ENCODE measurements at regions not wholly inside any gene's neighbourhood (a gene's known extent, or its start where the extent isn't known, plus 50 kb on each side); places are given as distances from the start of the nearest gene placed in this dataset.

GRCh38 chr1:68975212-68975933, 478.5 kb upstream of the DEPDC1 start:
- no peak for DNase-seq
- Mint-ChIP-seq H3K4me1 (no peaks in the 10 kb centered on the region), H3K36me3 (no peaks in the 10 kb centered on the region), H3K4me3 (no peak overlapping the region), H3K27me3 (ENCODE audit: low read depth in 3 of 3) (peaks cover 0 to 2% (median 0%) of the 10 kb centered on the region in 3 donors), H3K9me3 (peaks cover 3 to 10% (median 6%) of the 10 kb centered on the region in 6 donors), H3K27ac (no peak overlapping the region)

- peaks cover 0 to 15% (median 9%) of the 10 kb centered on the region in 6 donors for H3K9me3 Mint-ChIP-seq
- H3K36me3 Mint-ChIP-seq = no peaks in the 10 kb centered on the region
- H3K27ac Mint-ChIP-seq = no peak overlapping the region
- no peak overlapping the region for H3K4me3 Mint-ChIP-seq
- peaks cover 0 to 2% (median 2%) of the 10 kb centered on the region in 3 donors for H3K27me3 Mint-ChIP-seq (ENCODE audit: low read depth in 3 of 3)
- no peak for DNase-seq
- no peaks in the 10 kb centered on the region for H3K4me1 Mint-ChIP-seq
Observed at GRCh38 chr1:68976916-68977610, 480.2 kb upstream of the DEPDC1 start.

DNA sequence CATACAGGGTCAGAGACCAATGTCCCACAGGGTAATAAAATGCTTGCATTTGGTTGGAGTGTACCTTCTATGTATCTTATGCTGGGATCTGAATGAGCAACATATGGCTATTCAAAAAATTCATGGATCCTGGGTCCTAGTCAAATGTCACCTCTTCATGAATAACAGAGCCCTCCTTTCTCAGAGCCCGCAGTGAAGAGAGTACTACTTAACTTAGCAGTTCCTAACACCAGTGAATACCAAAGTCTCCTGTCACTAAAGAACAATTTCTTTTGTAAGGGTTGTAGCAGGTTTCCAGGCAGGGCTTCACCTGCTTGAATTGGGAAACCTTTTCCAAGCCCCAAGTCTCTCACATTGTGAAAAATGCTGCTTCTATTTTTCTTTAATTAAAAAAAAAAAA, 483.0 kb upstream of the DEPDC1 start:
- Mint-ChIP-seq H3K9me3 (peaks cover 7 to 32% (median 15%) of the 10 kb centered on the region in 6 donors), H3K4me1 (no peaks in the 10 kb centered on the region), H3K27ac (no peak overlapping the region), H3K27me3 (ENCODE audit: low read depth in 3 of 3) (peaks cover 0 to 2% (median 2%) of the 10 kb centered on the region in 3 donors), H3K36me3 (no peaks in the 10 kb centered on the region), H3K4me3 (no peak overlapping the region)
- DNase-seq = no peak

DNA sequence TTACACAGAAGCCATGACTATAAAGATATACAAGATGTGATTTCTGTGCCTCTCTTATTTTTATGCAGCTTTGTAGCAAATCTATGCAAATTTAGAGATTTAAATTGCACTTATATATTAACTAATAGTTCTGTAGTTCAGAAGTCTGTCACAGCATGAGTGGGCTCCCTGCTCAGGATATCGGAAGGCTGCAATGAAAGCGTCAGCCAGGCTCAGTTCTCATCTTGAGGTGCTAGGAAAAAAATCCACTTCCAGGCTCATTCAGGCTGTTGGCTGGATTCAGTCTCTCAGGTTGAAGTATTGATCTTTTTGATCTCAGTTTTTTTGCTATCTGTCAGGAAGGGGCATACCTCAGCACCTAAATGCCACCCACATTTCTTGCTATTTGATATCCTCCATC, 487.4 kb upstream of the DEPDC1 start:
- H3K4me3 Mint-ChIP-seq = no peak overlapping the region
- H3K4me1 Mint-ChIP-seq = no peaks in the 10 kb centered on the region
- peaks cover 17 to 50% (median 29%) of the 10 kb centered on the region in 6 donors for H3K9me3 Mint-ChIP-seq
- peaks cover 0 to 2% (median 0%) of the 10 kb centered on the region in 3 donors for H3K27me3 Mint-ChIP-seq (ENCODE audit: low read depth in 3 of 3)
- no peak for DNase-seq
- H3K36me3 Mint-ChIP-seq = peaks cover 0 to 4% (median 0%) of the 10 kb centered on the region in 3 donors
- H3K27ac Mint-ChIP-seq = no peak overlapping the region

DNA sequence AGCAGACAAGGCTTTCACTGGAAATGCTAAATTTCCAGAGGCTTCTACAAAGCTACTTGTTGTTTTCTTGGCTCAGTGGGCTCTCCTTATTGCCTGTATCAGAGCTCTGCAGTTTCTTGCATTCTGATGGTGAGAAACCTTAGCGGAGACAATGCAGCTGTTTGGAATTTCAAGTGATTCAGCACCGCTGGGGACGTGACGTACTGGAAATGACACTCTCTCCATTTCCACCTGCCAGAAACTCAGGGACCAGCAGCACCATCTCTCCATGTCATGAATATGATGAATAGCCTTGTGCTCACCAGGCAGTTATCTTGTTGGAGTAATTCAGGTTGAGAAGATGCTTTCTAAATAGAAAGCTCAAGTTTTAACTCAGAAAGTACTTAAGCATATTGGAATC, 497.2 kb upstream of the DEPDC1 start:
- Mint-ChIP-seq H3K27ac (no peak overlapping the region), H3K9me3 (peaks cover 14 to 39% (median 21%) of the 10 kb centered on the region in 6 donors), H3K4me1 (no peaks in the 10 kb centered on the region), H3K36me3 (no peaks in the 10 kb centered on the region), H3K4me3 (no peak overlapping the region), H3K27me3 (ENCODE audit: low read depth in 3 of 3) (no peaks in the 10 kb centered on the region)
- no peak for DNase-seq

DNA sequence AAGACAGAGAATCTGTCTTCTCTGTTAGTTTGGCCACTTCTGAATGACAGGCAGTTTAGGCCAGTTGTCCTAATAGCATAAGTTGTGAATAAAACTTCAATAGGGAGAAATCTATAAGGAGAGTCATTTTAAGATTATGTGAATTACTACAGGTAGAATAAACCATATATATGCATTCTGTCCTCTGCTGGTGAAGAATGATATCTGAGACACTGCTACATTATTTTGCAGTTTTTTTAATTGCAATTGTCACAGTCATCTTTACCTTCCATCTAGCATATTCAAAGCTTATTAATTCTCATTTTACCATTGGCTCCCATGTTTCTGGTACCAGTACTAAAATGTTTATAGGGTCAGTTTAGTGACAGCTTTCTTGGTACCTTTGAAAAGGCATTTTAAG, 519.6 kb upstream of the DEPDC1 start:
- no peak overlapping the region for H3K4me3 Mint-ChIP-seq

GRCh38 chr1:69029649-69030048, 532.8 kb upstream of the DEPDC1 start:
- Mint-ChIP-seq H3K27me3 (ENCODE audit: low read depth in 3 of 3) (no peaks in the 10 kb centered on the region), H3K9me3 (peaks cover 8 to 70% (median 37%) of the 10 kb centered on the region in 6 donors), H3K27ac (no peak overlapping the region), H3K4me1 (no peaks in the 10 kb centered on the region), H3K4me3 (no peak overlapping the region), H3K36me3 (no peaks in the 10 kb centered on the region)
- no peak for DNase-seq

More for the DNA sequence above, 519.6 kb upstream of the DEPDC1 start:
- Mint-ChIP-seq H3K9me3 (peaks cover 7 to 46% (median 18%) of the 10 kb centered on the region in 6 donors), H3K27ac (no peak overlapping the region), H3K36me3 (peaks cover 0 to 3% (median 0%) of the 10 kb centered on the region in 3 donors), H3K27me3 (ENCODE audit: low read depth in 3 of 3) (peaks cover 0 to 4% (median 0%) of the 10 kb centered on the region in 3 donors), H3K4me1 (no peaks in the 10 kb centered on the region)
- DNase-seq = no peak

DNA sequence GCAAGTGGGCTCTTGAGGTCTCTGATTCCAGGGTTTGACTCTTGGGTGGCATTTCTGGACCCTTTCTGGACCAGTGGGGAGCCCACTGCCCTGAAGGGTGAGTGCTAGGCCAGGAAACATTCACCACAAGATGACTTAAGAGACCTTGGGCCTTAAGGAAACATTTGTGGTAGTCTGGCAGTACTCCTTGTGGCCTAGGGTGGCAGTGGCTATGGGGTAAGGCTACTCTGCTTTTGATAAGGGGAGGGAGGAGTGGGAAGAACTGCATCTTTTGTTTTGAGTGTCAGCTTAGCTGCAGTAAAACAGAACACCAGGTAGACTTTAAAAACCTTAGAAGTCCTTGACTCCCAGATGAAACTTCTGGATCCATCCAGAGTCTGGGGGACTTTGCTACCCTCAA, 529.3 kb upstream of the LRRC7 start:
- Mint-ChIP-seq H3K4me1 (no peaks in the 10 kb centered on the region), H3K27me3 (ENCODE audit: low read depth in 3 of 3) (peaks cover 0 to 2% (median 0%) of the 10 kb centered on the region in 3 donors), H3K27ac (no peak overlapping the region), H3K36me3 (no peaks in the 10 kb centered on the region), H3K4me3 (no peak overlapping the region), H3K9me3 (peaks cover 12 to 40% (median 19%) of the 10 kb centered on the region in 6 donors)
- DNase-seq = no peak

DNA sequence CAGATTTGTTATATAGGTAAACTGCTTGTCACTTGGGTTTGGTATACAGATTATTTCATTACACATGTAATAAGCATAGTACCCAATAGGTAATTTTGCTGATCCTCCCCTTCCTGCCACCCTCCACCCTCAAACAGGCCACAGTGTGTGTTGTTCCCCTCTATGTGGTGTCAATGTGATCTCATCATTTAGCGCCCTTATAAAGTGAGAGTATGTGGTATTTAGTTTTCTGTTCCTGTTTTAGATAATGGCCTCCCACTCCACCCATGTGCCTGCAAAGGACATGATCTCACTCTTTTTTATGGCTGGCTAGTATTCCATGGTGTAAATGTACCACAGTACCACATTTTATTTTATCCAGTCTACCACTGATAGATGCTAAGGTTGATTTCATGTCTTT, 522.1 kb upstream of the LRRC7 start:
- no peak for DNase-seq
- H3K4me1 Mint-ChIP-seq = no peaks in the 10 kb centered on the region
- no peak overlapping the region for H3K27ac Mint-ChIP-seq
- no peak overlapping the region for H3K4me3 Mint-ChIP-seq
- no peaks in the 10 kb centered on the region for H3K27me3 Mint-ChIP-seq (ENCODE audit: low read depth in 3 of 3)
- no peaks in the 10 kb centered on the region for H3K36me3 Mint-ChIP-seq
- H3K9me3 Mint-ChIP-seq = peaks cover 0 to 37% (median 11%) of the 10 kb centered on the region in 6 donors

GRCh38 chr1:69055194-69055593, 512.5 kb upstream of the LRRC7 start:
- no peak overlapping the region for H3K27ac Mint-ChIP-seq
- no peak for DNase-seq
- peaks cover 3 to 50% (median 13%) of the 10 kb centered on the region in 6 donors for H3K9me3 Mint-ChIP-seq
- no peaks in the 10 kb centered on the region for H3K36me3 Mint-ChIP-seq
- H3K4me3 Mint-ChIP-seq = no peak overlapping the region
- peaks cover 0 to 2% (median 0%) of the 10 kb centered on the region in 3 donors for H3K27me3 Mint-ChIP-seq (ENCODE audit: low read depth in 3 of 3)
- no peaks in the 10 kb centered on the region for H3K4me1 Mint-ChIP-seq

GRCh38 chr1:69058454-69058853, 509.3 kb upstream of the LRRC7 start:
- no peaks in the 10 kb centered on the region for H3K4me1 Mint-ChIP-seq
- no peak overlapping the region for H3K4me3 Mint-ChIP-seq
- no peak overlapping the region for H3K27ac Mint-ChIP-seq
- peaks cover 3 to 48% (median 21%) of the 10 kb centered on the region in 6 donors for H3K9me3 Mint-ChIP-seq
- peaks cover 0 to 2% (median 2%) of the 10 kb centered on the region in 3 donors for H3K27me3 Mint-ChIP-seq (ENCODE audit: low read depth in 3 of 3)
- no peaks in the 10 kb centered on the region for H3K36me3 Mint-ChIP-seq
- DNase-seq = no peak

DNA sequence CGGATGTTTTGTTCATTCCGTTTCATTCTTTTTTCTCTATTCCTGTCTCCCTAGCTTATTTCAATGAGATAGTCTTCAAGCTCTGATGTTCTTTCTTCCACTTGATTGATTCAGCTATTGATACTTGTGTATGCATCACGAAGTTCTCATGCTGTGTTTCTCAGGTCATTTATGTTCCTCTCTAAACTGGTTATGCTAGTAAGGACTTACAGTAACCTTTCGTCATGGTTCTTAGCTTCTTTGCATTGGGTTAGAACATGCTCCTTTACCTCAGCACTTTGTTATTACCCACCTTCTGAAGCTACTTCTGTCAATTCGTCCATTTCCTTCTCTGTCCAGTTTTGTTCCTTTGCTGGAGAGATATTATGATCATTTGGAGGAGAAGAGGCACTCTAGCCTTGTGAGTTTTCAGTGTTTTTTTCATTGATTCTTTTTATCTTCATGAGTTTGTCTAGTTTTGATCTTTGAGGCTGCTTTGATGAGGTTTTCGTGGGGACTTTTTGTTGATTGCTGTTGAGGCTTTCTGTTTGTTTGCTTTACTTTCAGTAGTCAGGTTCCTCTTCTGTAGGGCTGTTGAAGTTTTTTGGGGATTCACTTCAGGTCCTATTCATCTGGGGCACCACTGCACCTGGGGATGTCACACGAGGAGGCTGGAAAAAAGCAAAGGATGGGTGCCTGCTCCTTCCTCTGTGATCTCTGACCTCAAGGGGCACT, 496.9 kb upstream of the LRRC7 start:
- H3K9me3 Mint-ChIP-seq = peaks cover 13 to 69% (median 26%) of the 10 kb centered on the region in 6 donors
- no peaks in the 10 kb centered on the region for H3K4me1 Mint-ChIP-seq
- H3K36me3 Mint-ChIP-seq = no peaks in the 10 kb centered on the region
- H3K27ac Mint-ChIP-seq = no peak overlapping the region
- peaks cover 0 to 3% (median 1%) of the 10 kb centered on the region in 3 donors for H3K27me3 Mint-ChIP-seq (ENCODE audit: low read depth in 3 of 3)
- H3K4me3 Mint-ChIP-seq = no peak overlapping the region
- no peak for DNase-seq

DNA sequence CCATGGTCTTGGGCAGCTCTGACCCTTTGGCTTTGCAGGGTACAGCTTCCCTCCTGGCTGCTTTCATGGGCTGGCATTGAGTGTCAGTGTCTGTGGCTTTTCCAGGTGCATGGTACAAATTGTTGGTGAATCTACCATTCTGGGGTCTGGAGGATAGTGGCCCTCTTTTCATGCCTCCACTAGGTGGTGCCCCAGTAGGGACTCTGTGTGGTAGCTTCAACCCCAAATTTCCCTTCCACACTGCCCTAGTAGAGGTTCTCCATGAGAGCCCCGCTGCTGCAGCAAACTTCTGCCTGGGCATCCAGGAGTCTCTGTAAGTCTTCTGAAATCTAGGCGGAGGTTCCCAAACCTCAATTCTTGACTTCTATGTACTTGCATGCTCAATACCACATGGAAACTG, 494.5 kb upstream of the LRRC7 start:
- H3K9me3 Mint-ChIP-seq = peaks cover 14 to 74% (median 20%) of the 10 kb centered on the region in 6 donors
- H3K36me3 Mint-ChIP-seq = no peaks in the 10 kb centered on the region
- no peak for DNase-seq
- H3K27me3 Mint-ChIP-seq (ENCODE audit: low read depth in 3 of 3) = peaks cover 0 to 3% (median 3%) of the 10 kb centered on the region in 3 donors
- no peak overlapping the region for H3K4me3 Mint-ChIP-seq
- no peak overlapping the region for H3K27ac Mint-ChIP-seq
- no peaks in the 10 kb centered on the region for H3K4me1 Mint-ChIP-seq

DNA sequence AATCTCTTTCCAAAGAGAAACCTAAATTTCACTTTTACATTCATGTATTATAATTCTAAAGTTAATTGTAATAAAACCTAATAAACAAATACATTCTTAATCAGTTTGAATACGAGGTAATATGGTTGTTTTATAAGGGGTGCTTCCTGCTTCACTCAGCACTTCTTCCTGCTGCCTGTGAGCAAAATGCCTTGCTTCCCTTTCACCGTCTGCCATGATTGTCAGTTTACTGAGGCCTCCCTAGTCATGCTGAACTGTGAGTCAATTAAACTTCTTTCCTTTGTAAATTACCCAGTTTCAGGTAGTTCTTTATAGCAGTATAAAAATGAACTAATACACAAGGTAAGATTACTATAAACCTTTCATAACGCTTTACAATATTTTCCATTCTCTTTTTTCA, 491.1 kb upstream of the LRRC7 start:
- Mint-ChIP-seq H3K27ac (no peak overlapping the region), H3K36me3 (no peaks in the 10 kb centered on the region), H3K4me1 (no peaks in the 10 kb centered on the region), H3K27me3 (ENCODE audit: low read depth in 3 of 3) (peaks cover 0 to 2% (median 0%) of the 10 kb centered on the region in 3 donors), H3K4me3 (no peak overlapping the region), H3K9me3 (peaks cover 7 to 56% (median 13%) of the 10 kb centered on the region in 6 donors)
- no peak for DNase-seq

Data from immature natural killer cell (primary cell).